IPS-18a (cell line): ENCODE measurements at regions not wholly inside any gene's neighbourhood (a gene's known extent, or its start where the extent isn't known, plus 50 kb on each side); places are given as distances from the start of the nearest gene placed in this dataset.
"Not testable (repeated sequence)": the region's sequence is repeated elsewhere in the genome, so short reads cannot be mapped to it uniquely, and the experiment has no call there.

Source experiments
- H3K27ac ChIP-seq: one replicate; pipeline ENCODE4 v1.5.1; 2013; ENCODE audit warnings: low read length
- H3K27me3 ChIP-seq: one replicate; pipeline ENCODE4 v1.6.1; 2013; ENCODE audit warnings: mild to moderate bottlenecking, low read length; ENCODE audit not compliant: control insufficient read depth, insufficient read depth
- H3K36me3 ChIP-seq: one replicate; pipeline ENCODE4 v1.6.1; 2013; ENCODE audit warnings: low read depth, low read length; ENCODE audit not compliant: control insufficient read depth
- H3K4me1 ChIP-seq: one replicate; pipeline ENCODE4 v1.6.1; 2013; ENCODE audit warnings: low read depth, low read length; ENCODE audit not compliant: control insufficient read depth
- H3K4me3 ChIP-seq: one replicate; pipeline ENCODE4 v1.5.1; 2013; ENCODE audit warnings: low read length
- H3K9ac ChIP-seq: one replicate; pipeline ENCODE4 v1.6.1; 2013; ENCODE audit warnings: mild to moderate bottlenecking, low read length, moderate library complexity
- H3K9me3 ChIP-seq: one replicate; pipeline ENCODE4 v1.6.1; 2013; ENCODE audit warnings: low read depth, low read length; ENCODE audit not compliant: control insufficient read depth

DNA sequence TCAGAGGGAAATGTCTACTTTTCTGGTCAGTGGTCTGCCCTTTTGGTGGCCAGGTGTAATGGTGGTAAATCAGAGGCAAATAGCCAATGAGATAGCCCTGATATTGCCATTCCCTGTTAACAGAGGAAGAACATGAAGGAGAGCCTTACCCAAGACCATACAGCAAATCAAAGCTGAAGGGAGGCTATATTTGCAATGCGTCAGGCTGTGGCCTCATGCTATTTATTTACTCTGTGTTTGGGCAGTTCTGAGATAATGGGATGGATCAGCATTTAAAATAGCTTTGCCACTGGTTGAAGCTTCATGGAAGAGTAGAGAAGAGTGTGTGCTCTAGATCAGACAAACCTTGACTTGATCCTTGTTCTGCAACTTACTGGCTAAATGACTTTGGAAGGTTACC lies 73.3 kb upstream of the MAML3 start:
- Histone ChIP-seq H3K27me3 (no peaks in the 10 kb centered on the region), H3K9ac (no peak overlapping the region), H3K4me1 (peaks cover 10% of the 10 kb centered on the region), H3K27ac (no peak overlapping the region), H3K9me3 (no peaks in the 10 kb centered on the region), H3K36me3 (no peaks in the 10 kb centered on the region), H3K4me3 (no peak overlapping the region)

DNA sequence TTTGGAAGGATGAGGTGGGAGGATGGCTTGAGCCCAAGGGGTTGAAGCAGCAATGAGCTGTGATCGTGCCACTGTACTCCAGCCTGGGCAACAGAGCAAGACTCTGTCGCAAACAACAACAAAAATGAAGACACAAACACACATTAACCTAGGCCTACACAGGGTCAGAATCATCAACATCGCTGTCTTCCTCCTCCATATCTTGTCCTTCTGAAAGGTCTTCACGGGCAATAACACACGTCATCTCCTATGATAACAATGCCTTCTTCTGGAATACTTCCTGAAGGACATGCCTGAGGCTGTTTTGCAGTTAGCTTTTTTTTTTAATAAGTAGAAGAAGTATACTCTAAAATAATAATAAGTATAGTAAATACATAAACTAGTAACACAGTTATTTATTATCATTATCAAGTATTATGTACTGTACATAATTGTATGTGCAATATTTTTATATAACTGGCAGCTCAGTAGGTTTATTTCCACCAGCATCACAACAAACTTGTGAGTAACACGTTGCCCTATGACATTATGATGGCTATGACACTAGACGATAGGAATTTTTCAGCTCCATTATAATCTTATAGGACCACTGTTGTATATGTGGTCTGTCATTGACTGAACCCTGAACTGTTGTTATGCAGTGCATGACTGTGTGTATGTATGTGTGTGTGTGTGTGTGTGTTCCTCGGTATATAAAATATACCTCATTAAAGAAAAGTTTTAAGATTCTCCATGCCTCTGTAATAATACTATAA lies 69.2 kb upstream of the MAML3 start:
- Histone ChIP-seq H3K27ac (no peak overlapping the region), H3K9ac (no peak overlapping the region), H3K9me3 (no peaks in the 10 kb centered on the region), H3K4me1 (peaks cover 20% of the 10 kb centered on the region), H3K27me3 (no peaks in the 10 kb centered on the region), H3K36me3 (no peaks in the 10 kb centered on the region), H3K4me3 (no peak overlapping the region)

DNA sequence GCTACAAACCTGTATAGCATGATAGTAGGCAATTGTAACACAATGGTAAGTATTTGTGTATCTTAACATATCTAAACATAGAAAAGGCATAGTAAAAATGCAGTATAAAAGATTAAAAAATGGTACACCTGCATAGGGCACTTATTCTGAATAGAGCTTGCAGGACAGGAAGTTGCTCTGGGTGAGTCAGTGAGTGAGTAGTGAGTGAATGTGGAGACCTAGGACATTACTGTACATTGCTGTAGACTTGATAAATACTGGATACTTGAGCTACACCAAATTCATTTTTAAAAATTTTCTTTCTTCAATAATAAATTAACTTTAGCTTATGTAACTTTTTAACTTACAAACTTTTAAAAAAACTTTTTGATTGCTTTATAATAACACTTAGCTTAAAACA lies 68.2 kb upstream of the MAML3 start:
- peaks cover 12% of the 10 kb centered on the region for H3K4me1 ChIP-seq
- no peak overlapping the region for H3K9ac ChIP-seq
- H3K4me3 ChIP-seq: no peak overlapping the region
- H3K27ac ChIP-seq: no peak overlapping the region
- H3K36me3 ChIP-seq: no peaks in the 10 kb centered on the region
- H3K27me3 ChIP-seq: no peaks in the 10 kb centered on the region
- no peaks in the 10 kb centered on the region for H3K9me3 ChIP-seq

DNA sequence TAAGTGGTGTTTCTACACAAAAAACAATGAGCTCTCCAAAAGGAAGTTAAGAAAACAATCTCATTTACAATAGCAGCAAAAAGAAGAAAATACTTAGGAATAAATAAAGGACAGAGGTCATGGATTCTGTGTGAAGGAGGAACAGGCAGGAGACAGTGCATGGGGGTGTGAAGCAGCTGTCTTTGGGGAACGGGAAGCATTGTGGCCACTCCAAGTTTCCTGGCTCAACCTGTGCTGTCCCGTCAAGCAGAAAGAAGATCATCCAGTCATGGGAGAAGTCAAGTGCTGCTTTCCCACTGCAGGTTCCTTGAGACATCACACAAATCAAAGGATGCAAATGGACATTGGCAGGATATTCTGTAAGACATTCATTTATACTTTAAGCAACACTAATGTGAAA lies 66.1 kb upstream of the MAML3 start:
- H3K4me1 ChIP-seq: peaks cover 10% of the 10 kb centered on the region
- H3K36me3 ChIP-seq: no peaks in the 10 kb centered on the region

GRCh38 chr4:140219567-140219966 lies 65.6 kb upstream of the MAML3 start:
- Histone ChIP-seq H3K27ac (no peak overlapping the region), H3K9me3 (no peaks in the 10 kb centered on the region), H3K36me3 (no peaks in the 10 kb centered on the region), H3K4me1 (peaks cover 10% of the 10 kb centered on the region), H3K9ac (no peak overlapping the region), H3K27me3 (no peaks in the 10 kb centered on the region), H3K4me3 (no peak overlapping the region)

More for the DNA sequence above, 66.1 kb upstream of the MAML3 start:
- Histone ChIP-seq H3K4me3 (no peak overlapping the region), H3K9ac (no peak overlapping the region), H3K9me3 (no peaks in the 10 kb centered on the region), H3K27me3 (no peaks in the 10 kb centered on the region), H3K27ac (no peak overlapping the region)

- H3K27ac ChIP-seq: not testable (repeated sequence)
These were observed 65.1 kb upstream of the MAML3 start for GRCh38 chr4:140219070-140219469.

DNA sequence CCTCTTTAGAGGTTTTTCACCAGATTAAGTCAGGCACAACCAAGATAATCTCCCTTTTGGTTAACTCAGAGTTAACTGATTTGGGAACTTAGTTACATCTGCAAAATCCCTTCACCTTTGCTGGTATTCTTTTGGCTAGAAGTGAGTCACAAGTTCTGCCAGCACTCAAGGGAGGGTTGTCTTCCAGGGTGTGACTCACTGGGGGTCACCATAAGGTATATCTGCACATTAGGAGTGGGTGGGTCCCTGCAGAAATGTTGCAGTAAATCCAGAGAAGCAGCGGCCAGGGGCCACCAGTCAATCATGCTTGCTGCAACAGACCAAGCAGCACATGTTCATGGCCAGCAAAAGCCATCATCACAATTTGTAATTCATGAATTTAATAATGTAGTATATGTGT lies 59.8 kb upstream of the MAML3 start:
- Histone ChIP-seq H3K9ac (no peak overlapping the region), H3K4me1 (peaks cover 5% of the 10 kb centered on the region), H3K27me3 (no peaks in the 10 kb centered on the region), H3K9me3 (no peaks in the 10 kb centered on the region), H3K36me3 (no peaks in the 10 kb centered on the region), H3K4me3 (no peak overlapping the region), H3K27ac (no peak overlapping the region)

More at GRCh38 chr4:140219070-140219469, 65.1 kb upstream of the MAML3 start:
- not testable (repeated sequence) for H3K4me3 ChIP-seq, H3K36me3 ChIP-seq, H3K27me3 ChIP-seq, H3K4me1 ChIP-seq, H3K9ac ChIP-seq, H3K9me3 ChIP-seq

DNA sequence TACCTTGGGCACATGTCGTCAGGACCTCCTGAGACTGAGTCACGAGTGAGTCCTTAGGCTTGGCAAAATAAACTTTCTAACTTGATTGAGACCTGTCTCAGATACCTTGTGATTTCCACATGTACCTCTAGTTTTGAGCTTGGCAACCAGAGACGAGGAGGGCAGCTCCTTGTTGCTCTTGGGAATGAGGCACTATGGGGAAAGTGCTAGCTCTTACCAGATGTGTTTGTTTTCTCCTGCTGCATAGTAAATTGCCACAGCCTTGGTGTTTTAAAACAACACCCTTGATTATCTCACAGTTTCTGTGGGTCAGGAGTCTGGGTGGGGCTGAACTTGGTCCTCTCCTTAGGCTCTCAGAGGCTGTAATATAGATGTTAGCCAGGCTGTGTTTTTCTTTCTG lies 59.1 kb upstream of the MAML3 start:
- Histone ChIP-seq H3K36me3 (no peaks in the 10 kb centered on the region), H3K9me3 (no peaks in the 10 kb centered on the region), H3K4me1 (peaks cover 5% of the 10 kb centered on the region), H3K27ac (no peak overlapping the region), H3K9ac (no peak overlapping the region), H3K27me3 (no peaks in the 10 kb centered on the region), H3K4me3 (no peak overlapping the region)

DNA sequence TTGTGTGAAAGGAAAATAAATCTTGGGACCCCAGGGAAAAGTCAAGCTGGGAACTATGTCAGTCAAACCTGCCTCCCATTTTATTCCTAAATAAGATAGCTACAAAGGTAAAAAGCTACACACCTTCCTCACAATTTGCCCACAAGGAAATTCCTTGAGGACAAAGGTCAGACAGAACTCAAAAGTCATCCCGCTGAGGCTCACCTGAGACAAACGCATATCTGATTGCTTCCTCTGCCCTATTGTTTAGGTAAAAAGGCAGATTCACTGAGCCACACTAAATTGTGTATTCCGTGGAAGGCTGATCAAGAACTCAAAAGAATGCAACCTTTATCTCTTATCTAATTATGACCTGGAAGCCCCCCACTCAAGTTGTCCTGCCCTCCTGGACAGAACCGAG lies 58.7 kb upstream of the MAML3 start:
- H3K27me3 ChIP-seq: no peaks in the 10 kb centered on the region

DNA sequence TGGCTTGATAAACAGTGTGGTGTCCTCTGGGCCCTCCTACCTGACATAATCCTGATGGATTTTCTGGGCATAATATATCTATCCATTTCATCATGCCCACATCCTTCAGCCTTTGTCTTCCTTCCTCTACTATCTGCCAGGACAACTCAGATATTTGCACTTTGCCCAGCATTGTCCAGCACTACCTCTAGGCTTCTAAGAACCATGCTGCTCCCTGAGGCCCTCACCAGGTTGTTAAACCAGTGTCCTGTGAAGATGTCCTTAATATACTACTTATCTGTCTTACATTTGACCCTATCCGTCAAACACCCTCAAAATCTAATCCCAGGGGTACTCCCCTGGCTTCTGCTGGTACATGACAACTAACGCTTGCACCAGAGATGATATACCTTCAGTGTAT lies 58.2 kb upstream of the MAML3 start:
- no peak overlapping the region for H3K27ac ChIP-seq

More for the DNA sequence above, 58.7 kb upstream of the MAML3 start:
- Histone ChIP-seq H3K9ac (no peak overlapping the region), H3K9me3 (no peaks in the 10 kb centered on the region), H3K27ac (no peak overlapping the region), H3K4me1 (peaks cover 5% of the 10 kb centered on the region), H3K4me3 (no peak overlapping the region), H3K36me3 (no peaks in the 10 kb centered on the region)

DNA sequence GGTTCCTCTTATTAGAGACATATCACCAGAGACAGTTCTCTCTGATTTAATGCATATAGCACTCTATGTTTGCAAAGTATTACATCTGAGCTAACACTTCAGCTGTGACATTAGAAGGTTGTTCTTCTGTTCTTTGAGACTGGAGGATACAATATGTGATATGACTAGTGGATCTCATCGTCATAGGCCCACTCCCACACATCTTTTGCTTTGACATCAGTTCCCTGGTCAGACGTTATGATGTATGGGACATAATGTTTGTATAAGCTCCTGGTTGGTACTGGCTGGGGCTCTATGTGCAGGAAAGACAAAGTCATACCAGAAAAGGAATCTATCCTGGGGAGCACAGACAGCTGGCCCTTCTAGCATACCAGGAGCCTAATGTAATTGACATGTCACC lies 57.7 kb upstream of the MAML3 start:
- no peak overlapping the region for H3K4me3 ChIP-seq
- no peak overlapping the region for H3K9ac ChIP-seq
- H3K27me3 ChIP-seq: no peaks in the 10 kb centered on the region
- H3K36me3 ChIP-seq: no peaks in the 10 kb centered on the region
- no peak overlapping the region for H3K27ac ChIP-seq
- H3K9me3 ChIP-seq: no peaks in the 10 kb centered on the region
- H3K4me1 ChIP-seq: peaks cover 5% of the 10 kb centered on the region

More for the DNA sequence above, 58.2 kb upstream of the MAML3 start:
- peaks cover 5% of the 10 kb centered on the region for H3K4me1 ChIP-seq
- no peak overlapping the region for H3K9ac ChIP-seq
- H3K36me3 ChIP-seq: no peaks in the 10 kb centered on the region
- H3K9me3 ChIP-seq: no peaks in the 10 kb centered on the region
- H3K27me3 ChIP-seq: no peaks in the 10 kb centered on the region
- no peak overlapping the region for H3K4me3 ChIP-seq

DNA sequence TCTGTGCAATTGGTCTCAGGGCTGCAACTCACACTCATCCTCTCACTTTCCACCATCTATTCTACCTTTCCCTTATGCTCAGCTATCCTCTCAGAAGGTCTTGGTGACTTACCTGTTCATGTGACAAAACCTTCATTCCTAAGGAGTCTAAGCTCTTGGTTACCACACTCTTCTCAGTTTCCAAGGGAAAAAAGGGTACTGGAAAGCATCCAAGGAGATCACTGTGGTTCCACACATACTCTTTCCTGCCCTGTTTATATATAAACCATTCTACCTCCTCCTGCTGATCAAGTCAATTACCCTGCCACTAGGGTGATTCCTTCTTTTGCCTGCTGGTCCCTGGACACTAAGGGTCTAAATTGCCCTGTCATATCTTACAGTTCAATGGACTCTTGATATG lies 57.2 kb upstream of the MAML3 start:
- H3K9ac ChIP-seq: no peak overlapping the region
- no peaks in the 10 kb centered on the region for H3K9me3 ChIP-seq
- H3K4me1 ChIP-seq: peaks cover 5% of the 10 kb centered on the region
- no peaks in the 10 kb centered on the region for H3K27me3 ChIP-seq
- no peak overlapping the region for H3K27ac ChIP-seq
- H3K36me3 ChIP-seq: no peaks in the 10 kb centered on the region
- H3K4me3 ChIP-seq: no peak overlapping the region
